ENCODE measurements at regions not wholly inside any gene's neighbourhood (a gene's known extent, or its start where the extent isn't known, plus 50 kb on each side); places are given as distances from the start of the nearest gene placed in this dataset.

DNA sequence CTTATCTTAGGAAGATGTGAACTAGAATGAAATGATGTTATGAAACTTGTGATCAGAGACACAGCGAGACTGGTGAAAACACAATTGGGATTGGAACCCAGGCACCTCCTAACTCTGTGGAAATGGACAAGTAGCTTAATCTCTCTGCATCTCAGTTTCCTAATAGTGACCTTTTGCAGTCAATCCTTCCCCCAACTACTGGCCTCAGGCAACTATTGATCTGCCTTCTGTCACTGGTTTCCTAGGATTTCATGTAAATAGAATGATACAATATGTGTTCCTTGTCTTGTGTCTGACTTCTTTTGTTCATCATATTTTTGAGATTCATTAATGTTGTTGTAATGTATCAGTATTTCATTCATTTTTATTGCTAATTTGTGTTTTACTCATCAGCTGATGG lies 341.7 kb downstream of the REEP3 start:
- TF ChIP-seq CTCF (IDR thresholded peaks at IDR 0.05; ENCODE audit: low read depth, low read length, missing control alignments), result no peak
- Histone ChIP-seq H3K4me3 (ENCODE audit: low read depth, low read length) (no peak overlapping the region), H3K36me3 (replicated peaks) (no peaks in the 10 kb centered on the region), H3K27ac (no peak overlapping the region), H3K27me3 (replicated peaks) (peaks cover 5% of the 10 kb centered on the region)
- in situ Hi-C loops (cut with HindIII; ENCODE audit: low pct_ligation_motif_present, low sequenced_read_pairs), result no loop called here
- no peak for DNase-seq

DNA sequence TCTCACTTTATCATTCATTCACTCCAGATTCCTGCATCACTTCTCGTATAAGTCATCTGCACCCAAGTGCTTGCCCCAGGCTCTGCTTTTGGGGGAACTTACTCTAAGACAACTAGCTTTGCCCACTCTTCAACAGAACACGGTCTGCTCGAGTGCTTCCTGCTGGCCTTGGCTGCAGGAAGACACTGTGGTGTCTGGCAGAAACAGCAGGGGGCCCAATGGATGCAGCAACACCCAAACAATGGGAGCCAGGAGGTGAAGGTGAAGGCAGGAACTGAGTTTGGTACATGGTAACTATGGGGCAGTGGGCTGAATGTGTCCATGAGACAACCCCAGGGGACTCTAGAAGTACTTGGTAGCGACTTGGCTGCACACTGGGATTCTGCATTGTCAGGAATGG lies 344.0 kb downstream of the REEP3 start:
- Histone ChIP-seq H3K4me3 (ENCODE audit: low read depth, low read length) (no peak overlapping the region), H3K27me3 (replicated peaks) (peaks cover 5% of the 10 kb centered on the region), H3K27ac (no peak overlapping the region), H3K36me3 (replicated peaks) (no peaks in the 10 kb centered on the region)
- no peak for DNase-seq
- in situ Hi-C loops (cut with HindIII; ENCODE audit: low pct_ligation_motif_present, low sequenced_read_pairs), result no loop called here
- no peak for TF ChIP-seq CTCF (IDR thresholded peaks at IDR 0.05; ENCODE audit: low read depth, low read length, missing control alignments)

GRCh38 chr10:63866075-63866746 lies 345.0 kb downstream of the REEP3 start:
- in situ Hi-C loops (cut with HindIII; ENCODE audit: low pct_ligation_motif_present, low sequenced_read_pairs), result no loop called here
- H3K27me3 ChIP-seq (replicated peaks), result peaks cover 5% of the 10 kb centered on the region
- DNase-seq, result peak; percentile 65
- no peaks in the 10 kb centered on the region for H3K36me3 ChIP-seq (replicated peaks)
- peak; percentile 91 for TF ChIP-seq CTCF (IDR thresholded peaks at IDR 0.05; ENCODE audit: low read depth, low read length, missing control alignments)
- peak overlapping the region; percentile 36 for H3K4me3 ChIP-seq (ENCODE audit: low read depth, low read length)
- H3K27ac ChIP-seq, result no peak overlapping the region

DNA sequence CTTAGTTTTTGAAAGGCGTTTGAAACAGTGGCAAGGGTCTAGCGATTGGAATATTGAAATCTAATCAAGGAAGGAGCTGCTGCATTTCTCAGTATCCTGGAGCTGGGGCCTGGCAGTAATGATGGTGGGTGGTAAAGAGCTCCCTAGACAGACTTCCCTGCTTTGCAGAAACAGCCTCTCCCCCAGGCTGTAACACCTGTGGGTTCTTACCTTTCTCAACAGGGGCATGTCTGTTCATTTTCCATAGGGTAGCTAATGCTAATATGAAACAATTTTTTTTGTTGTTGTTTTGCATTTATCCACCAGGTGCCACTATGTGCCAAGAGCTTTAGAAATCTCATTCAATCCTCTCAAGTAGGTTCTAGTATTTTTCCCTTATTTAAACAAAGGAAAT lies 345.5 kb downstream of the REEP3 start:
- in situ Hi-C loops (cut with HindIII; ENCODE audit: low pct_ligation_motif_present, low sequenced_read_pairs), result no loop called here
- peaks cover 5% of the 10 kb centered on the region for H3K27me3 ChIP-seq (replicated peaks)
- no peak overlapping the region for H3K4me3 ChIP-seq (ENCODE audit: low read depth, low read length)
- DNase-seq, result no peak
- no peaks in the 10 kb centered on the region for H3K36me3 ChIP-seq (replicated peaks)
- no peak for TF ChIP-seq CTCF (IDR thresholded peaks at IDR 0.05; ENCODE audit: low read depth, low read length, missing control alignments)
- no peak overlapping the region for H3K27ac ChIP-seq

- in situ Hi-C loops (cut with HindIII; ENCODE audit: low pct_ligation_motif_present, low sequenced_read_pairs), result no loop called here
- TF ChIP-seq CTCF (IDR thresholded peaks at IDR 0.05; ENCODE audit: low read depth, low read length, missing control alignments), result no peak
- Histone ChIP-seq H3K36me3 (replicated peaks) (no peaks in the 10 kb centered on the region), H3K27ac (no peak overlapping the region), H3K4me3 (ENCODE audit: low read depth, low read length) (no peak overlapping the region), H3K27me3 (replicated peaks) (no peaks in the 10 kb centered on the region)
- DNase-seq, result no peak
Observed at GRCh38 chr10:63878428-63878827, 357.2 kb downstream of the REEP3 start.

GRCh38 chr10:63883861-63884260 lies 362.7 kb downstream of the REEP3 start:
- no peak for TF ChIP-seq CTCF (IDR thresholded peaks at IDR 0.05; ENCODE audit: low read depth, low read length, missing control alignments)
- H3K36me3 ChIP-seq (replicated peaks), result no peaks in the 10 kb centered on the region
- H3K4me3 ChIP-seq (ENCODE audit: low read depth, low read length), result no peak overlapping the region
- no peak overlapping the region for H3K27ac ChIP-seq
- no peak for DNase-seq
- in situ Hi-C loops (cut with HindIII; ENCODE audit: low pct_ligation_motif_present, low sequenced_read_pairs), result no loop called here
- no peaks in the 10 kb centered on the region for H3K27me3 ChIP-seq (replicated peaks)
